HG03439 (cell line): ENCODE measurements at regions not wholly inside any gene's neighbourhood (a gene's known extent, or its start where the extent isn't known, plus 50 kb on each side); places are given as distances from the start of the nearest gene placed in this dataset.

Experiments used
- ATAC-seq: cut with Tn5 transposase; IDR thresholded peaks from one replicate; pipeline ENCODE4 v1.9.1; 2021; ENCODE audit warnings: mild to moderate bottlenecking, moderate library complexity; ENCODE audit not compliant: unreplicated experiment

DNA sequence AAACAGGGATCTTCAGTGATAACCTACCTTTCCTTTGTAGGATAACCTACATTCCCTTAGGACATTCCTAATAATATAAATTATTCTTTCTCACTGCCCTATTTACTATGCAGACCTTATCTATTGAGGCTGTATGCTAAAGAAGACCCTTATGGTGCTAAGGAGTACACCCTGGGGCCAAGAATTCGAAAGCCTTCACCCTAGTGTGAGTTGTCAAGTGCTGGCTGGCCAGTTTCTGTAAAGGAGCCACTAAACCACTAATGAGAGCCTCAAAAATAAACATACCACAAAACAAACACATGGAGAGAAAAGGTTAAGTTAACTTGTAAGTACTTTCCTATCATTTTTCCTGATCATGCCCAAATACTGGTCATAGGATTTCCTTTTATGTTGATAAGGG, 315.0 kb upstream of the CAMK1G start:
- ATAC-seq: no peak

DNA sequence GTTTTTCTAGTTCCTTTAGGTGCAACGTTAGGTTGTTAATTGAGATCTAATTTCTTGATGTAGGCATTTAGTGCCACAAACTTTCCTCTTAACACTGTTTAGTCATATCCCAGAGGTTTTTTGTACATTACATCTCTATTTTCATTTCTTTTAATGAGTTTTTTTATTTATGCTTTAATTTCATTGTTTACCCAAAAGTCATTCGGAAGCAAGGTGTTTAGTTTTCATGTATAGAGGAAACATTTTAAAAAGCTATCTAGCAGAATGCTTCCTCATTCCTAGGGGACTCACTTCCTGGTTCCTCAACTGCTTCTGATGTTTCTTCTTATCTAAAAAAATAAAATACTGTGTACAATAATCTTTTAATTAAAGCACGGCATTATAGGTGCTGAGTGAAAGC, 307.2 kb upstream of the CAMK1G start:
- ATAC-seq: no peak

DNA sequence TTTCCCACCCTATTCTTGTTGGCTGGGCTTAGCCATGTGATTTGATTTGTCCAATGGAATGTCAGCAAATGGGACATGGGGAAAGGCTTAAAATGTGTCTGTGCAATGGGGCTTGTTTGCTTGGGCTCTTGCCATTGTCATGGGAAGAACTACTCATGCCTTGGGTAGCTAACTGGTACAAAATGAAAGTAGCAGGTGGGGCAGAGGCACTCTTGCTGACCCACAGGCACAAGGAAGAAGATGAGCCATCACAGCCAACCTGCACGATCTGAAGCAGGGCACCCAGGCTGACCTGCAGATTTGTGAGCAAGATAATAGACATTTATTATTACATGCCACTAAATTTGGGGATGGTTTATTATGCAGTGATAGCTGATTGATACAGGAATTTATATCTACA, 305.9 kb upstream of the CAMK1G start:
- ATAC-seq: no peak

DNA sequence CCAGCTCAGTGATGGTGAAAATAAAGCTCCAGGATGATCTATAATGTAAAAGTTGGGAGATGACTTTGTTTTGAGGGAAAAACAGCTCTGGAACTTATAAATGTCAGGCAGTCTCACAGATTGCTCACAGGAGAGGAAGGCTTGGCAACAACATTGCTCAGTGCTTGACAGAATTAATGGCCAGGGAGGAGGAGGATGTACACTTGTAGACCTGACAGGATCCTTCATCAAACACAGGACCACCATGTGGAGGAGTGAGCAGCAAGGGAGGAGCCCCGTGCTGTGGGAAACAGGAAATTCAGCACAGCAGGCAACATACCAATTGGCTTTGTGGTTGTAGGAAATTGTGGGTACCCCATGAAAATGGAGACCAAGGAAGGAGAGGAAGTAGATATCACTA, 291.8 kb upstream of the CAMK1G start:
- no peak for ATAC-seq

DNA sequence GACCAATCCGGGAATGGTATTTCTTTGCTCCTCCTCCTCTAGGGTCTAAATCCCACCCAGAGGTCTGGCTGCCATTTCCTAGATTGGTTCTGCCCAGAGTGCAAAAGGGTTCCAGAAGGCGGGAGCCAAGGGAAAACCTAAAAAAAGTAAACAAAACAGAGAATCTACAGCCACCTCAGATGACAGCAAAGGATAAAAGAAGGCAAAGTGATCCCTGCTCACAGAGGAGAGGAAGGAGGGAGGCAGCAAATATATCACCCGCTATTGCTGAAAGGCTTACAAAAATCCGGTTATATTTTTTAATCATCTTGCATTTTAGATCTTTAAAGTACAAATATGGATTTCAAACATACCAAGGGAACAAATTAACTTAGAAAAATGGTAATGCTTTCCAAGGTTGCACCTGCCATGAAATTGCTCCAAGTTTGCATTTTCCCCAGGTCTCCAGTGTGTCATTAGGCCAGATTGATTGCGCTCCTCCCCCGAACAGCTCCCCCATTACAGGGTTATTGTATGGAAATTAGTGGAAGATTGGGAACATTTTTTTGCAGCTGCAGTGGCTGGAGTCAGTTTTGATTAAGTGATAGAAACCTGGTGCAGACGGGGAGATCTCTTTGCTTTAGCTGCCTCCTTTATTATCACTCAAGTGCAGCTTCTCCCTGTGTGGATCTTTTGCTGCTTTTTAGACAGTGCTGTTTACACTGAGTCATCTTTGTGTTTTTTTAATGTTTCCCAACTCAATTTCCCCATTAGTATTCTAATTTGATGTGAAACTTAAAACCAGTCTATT, 280.5 kb upstream of the CAMK1G start:
- no peak for ATAC-seq

DNA sequence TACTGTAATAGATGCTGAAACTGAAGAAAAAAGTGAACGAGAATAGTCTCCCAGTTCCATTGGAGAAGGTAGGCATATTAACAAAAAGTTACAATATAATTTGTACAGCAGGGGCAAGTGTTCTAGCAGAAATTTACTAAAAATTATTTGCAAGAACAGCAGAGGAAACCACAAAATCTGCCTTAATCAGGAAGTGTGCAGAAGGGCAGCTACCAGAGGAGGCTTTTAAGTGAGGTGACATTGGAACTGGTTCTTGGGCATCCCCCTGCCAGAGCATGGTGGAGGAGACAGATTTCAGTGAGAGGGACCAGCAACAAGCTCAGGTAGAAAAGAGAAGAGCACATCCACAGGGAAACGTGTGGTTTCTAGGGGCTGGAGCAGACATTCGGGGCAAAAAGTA, 279.3 kb upstream of the CAMK1G start:
- no peak for ATAC-seq

DNA sequence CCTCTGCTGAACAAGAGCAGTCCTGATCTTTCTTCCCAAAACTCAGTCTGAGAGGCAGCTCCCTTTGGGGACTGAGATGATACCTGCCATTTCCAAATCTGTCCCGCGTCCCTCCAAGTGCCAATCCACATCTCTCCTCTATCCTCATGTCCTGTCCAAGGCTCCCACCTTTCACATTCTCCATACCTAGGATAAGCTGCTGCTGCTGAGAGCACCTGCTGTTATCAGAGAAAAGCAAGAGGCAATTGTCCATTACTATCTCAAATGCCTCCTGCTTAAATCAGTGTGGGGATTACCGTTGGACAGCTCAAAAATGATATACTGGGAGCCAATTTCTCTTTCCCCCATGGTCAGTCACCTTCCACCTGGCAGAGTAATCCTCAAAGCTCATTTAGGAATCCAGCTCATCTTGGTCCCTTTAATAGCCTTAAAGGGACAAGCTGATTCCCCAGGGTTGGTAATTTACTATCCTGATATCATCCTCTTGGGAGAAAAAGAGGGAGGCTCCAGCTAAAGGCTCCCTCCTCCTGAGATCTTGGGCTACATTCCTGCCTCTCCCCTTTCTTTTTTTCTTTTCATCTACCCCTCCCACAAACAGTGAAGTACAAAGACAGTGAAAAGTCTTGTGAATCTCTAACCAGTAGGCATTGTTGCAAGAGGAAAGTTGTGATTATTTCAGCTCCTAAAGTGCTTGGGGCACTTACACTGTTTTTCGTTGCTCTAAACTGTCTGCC, 278.1 kb upstream of the CAMK1G start:
- no peak for ATAC-seq

DNA sequence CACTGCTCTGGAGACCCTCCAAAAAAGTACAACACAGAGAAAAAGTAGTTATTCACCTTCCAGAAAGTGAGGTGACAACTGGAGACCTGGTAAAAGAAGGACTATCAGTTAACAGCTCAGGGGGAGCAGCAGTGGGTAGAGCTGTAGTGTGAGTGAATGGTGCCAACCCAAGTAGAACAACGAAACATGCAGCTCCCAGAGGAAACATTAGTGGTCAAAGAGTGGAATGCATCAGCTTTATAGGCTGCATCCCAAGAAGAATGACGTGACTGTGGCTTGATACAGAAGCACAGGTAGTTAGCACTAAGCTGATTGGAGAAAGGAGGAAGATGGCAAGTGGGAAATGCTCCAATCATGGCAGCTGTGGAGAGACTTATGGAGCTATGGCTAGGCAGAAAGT, 275.7 kb upstream of the CAMK1G start:
- ATAC-seq: no peak

DNA sequence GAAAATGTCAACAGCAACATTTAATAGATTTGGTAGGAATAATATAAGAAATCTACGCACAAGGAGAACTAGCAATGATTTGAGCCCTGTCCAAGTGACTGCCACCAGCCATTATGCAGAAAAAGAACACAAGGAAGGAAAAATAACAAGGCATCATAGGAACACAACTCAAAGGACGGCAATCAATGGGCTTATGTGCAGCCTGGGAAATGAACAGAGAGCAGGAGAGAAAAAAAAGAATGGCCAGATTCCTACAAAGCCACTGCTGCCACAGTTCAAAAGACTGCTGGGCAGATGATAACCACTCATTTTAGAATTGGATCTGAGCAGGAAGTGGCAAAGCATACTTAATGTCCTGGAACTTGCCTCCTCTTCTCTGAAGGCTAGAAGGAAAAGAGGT, 274.3 kb upstream of the CAMK1G start:
- ATAC-seq: no peak

DNA sequence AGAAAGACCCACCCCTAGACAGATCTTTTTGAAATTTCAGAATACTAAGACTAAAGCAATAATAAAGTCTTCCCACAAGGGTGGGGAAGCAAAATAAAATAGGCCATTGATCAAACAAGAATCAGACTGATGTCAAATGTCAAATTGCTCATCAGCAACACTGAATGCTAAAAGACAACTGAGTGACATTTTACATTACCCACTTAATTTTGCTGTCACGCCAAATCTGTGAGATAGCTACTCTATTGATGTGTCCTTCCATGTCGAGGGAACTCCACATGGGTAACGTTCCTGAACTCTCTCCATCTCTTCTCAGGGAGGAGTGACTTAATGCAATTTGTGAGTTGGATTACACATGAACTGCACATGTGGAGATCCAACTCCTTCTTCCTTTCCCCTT, 271.7 kb upstream of the CAMK1G start:
- ATAC-seq: no peak

DNA sequence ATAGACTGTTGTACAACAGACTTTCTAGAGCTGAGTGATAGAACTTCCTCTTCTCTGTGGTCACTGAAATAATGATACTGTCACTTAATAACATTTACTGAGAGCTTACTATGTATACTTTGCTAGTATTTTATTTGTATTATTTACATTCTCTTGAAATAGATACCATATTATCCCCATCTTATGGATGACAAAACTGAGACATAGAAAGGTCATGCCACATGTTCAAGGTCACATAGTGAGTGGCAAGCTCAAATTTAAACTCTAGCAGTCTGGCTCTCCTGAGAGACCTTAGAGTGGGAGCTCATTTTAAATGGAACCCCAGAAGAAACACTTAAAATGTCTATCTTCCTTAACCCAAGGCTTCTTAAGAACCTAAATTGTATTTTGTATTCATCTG, 266.6 kb upstream of the CAMK1G start:
- no peak for ATAC-seq

DNA sequence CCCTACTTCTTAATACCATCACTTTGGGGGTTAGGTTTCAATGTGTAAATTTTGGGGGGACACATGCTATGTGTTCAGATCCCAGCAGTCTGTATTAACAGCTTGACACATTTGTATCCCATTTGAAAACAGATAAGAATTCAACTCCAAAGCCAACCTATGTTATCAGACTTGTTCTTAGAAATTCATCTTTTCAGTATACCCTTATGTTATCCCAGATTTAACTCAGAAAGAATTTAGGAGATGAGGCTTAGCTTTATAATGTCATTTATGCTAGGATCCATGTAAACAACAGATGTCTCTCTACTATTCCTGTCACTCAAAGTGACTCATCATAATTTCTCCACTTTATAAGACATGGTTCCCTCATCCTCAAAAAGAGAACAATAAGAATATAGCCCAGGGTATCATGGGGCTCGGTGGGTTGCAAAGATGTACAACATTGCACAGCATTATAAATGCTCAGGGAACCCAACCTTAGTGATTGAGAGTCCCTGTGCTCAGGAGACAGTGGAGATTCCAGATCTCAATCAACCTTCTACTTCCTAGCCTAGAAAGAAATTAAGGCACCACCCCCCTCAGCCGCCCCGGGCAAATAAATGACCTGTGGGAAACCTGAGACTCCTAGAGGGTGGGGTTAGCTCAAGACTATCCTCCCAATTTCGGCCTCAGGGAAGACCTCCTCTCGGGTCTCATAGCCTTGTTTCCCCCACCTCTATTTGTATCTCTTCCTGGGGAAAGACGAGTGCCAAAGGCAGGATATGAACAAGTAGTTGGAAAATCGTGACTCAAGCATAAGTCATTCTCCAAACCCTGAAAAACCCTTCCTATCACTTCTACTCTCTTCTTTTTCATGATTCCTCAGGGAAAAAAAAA, 265.1 kb upstream of the CAMK1G start:
- no peak for ATAC-seq

DNA sequence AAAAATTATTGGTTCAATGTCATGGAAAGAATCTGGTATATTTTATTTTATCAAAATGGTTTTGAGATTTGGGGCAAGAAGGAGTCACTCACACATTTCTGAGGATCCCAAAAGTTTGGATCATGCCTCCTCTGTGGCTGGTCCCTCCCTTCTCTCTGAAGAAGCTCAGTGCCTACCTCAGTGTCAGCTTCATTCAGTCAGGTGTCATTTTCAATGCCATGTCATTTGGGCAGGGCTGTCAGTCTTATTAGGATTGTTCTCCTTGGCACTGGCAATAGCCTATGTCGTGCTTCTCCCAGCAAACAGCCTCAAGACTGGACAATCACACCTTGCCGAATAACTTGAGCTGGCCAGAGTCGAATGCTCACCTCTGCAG, 264.5 kb upstream of the CAMK1G start:
- ATAC-seq: no peak

DNA sequence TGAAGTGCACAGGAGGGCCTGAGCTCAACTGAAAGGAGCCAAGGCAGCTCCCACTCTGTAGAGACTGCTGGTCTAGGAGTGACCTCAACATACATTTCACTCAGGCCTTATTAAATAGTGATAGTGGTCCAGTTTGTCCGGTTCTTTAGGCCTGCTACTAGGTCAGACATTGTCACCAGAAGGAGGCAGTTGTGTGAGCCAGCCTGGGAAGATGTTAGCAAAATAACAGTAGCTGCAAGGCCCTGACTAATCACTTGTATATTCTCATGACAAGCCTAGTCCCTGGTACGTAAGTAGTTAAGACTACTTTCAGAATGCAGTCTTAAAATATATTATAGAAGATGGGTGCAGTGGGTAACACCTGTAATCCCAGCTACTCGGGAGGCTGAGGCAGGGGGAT, 264.0 kb upstream of the CAMK1G start:
- no peak for ATAC-seq

DNA sequence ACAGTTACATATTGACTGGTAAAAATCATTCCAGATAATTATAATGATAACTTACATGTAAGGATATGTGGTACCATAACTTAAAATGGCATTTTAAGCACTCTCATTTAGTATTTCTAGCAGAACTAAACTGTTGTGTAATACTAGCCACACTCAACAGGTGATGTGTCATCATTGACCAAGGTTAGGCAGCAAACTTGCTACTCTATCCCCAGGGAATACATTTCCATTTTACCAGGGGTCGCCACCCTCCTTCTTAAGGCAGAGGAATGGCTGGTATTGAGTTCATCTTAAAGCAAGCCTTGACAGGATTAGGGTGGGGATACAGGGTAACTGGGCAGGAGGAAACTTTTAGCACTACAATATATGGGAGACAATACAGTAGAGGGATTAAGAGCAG, 259.8 kb upstream of the CAMK1G start:
- no peak for ATAC-seq

DNA sequence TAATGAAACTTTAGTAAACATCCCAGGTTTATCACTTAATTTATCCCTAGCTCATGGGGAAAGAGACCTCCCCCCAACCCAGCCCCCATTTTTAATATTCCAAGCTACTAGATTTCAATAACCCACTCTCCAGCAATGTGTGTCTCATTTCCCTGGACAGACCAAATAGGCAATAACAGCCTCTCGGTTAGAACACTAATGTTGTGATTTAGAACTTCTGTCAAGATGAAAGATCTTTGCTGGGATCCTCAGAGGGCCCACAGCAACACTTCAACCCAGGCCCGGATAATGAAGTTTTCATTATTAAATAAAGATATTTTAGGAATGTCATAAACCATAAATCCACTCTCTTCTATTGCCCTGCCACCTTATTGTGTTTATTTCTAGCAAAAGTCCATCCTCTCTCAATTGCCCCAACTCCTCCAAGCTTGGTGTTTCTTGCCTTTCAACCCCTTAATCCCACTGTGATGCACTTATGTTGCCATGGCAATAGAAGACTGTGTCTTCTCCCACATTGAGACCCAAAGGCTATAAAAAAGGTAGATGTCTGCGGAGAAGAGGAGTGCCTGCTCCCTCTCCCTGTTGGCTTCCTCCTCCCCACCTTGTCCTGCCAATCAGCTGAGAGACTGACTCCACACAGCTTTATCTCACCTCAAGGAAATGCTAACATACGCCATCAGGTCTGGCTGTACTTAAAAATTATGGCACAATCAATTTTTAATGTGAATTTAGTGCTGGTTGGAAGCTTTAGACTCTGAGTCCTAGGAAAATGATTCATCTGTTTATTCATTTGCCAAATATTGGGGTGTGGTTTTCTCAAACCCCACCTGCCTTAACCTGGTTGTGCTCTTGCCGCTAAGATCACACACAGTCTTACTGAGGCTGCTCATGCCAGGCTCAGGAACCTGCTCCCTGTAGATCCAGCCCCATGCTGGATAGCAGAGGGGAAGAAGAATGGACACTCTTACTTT, 258.3 kb upstream of the CAMK1G start:
- ATAC-seq: no peak

DNA sequence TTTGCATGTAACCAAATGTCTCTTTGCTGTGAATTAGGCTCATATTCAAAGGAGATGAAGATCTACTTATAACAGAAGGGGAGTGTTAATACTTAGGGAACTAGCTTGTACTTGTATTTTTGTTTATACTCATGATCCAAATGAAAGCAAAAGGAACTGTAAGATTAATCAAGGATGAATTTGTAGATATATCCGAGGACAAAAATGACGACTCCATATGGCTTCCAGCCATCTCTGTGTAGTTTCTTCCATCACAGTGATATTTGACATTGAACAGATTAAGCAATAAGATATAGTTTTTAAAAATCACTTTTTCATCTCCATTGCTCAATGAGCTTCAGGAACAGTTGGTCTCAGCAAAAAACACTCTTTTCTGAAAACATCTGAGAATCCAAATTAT, 257.4 kb upstream of the CAMK1G start:
- no peak for ATAC-seq

DNA sequence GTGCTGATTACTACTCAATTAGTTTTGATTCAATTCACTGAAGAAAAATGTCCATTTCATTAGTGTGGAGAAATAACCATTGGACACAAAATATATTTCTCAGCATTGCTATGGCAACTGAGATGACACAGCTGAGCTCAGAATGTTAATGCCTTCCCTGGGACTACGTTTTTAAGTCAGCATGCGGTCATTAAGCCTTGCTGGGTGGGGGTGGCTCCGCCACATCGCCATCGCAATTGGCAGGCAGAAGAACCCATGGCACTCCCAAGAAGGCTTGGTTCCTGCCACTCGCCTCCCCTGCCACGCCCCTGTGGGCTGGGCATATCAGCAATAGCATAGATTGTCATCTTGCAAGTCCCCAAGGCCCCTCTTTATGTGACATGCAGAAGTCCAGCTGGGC, 256.7 kb upstream of the CAMK1G start:
- ATAC-seq: no peak

DNA sequence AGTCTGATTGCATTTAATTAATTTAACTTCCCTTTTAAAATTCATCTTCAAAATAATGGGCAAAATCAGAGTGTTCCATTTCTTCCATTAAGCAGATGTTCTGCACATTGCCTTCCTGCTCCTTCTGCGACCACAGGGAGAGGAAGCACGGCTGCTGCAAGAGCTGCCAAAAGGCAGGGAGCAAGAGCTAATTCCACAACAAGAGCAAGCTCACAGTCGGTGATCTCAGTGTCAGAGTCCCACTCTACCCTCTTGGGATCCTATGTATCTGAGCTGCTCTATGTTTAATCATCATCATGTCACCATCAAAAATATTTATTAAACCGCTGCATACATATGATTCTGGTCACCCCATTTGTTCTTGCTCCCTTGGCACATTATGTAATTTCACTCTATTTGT, 255.3 kb upstream of the CAMK1G start:
- no peak for ATAC-seq

DNA sequence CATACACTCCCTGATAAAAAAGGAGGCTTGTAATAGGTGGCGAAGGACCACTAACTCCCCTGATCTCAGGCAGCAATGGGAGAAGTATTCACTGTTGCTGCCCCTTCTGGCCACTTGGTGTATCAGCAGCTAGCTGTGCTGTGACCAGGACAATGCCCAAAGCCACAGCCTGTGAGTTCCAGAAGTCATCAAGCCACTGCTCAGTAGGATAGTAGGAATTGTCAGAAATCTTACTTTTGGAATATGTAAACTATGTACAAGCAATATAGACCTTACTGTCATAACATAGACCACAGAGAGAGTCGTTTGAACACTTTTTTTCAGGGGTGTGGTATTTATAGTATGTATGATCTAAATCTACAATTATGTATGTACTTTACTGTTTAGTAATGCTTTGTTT, 248.3 kb upstream of the CAMK1G start:
- peak; percentile 61 for ATAC-seq

DNA sequence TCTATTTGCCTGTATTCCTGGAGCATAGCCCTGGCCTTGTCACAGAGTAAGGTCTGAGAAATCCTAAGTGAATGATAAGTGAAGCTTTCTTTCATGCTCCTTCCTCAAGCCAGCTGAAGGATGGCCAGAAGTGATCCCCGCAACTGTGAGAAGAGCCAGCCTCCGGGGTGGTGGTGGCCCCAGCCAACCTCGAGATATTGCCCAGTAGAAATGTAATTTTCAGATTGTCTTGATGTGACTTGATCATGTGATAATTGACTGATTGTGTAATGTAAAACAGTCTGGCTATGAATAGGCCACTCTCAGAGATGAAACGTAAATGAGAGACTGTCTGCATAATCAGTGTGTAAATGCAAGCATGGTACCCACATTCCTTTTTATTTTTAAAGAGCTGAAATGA, 242.4 kb upstream of the CAMK1G start:
- ATAC-seq: no peak
